Neural cell (in vitro differentiated cells): ENCODE measurements at regions not wholly inside any gene's neighbourhood (a gene's known extent, or its start where the extent isn't known, plus 50 kb on each side); places are given as distances from the start of the nearest gene placed in this dataset.

Experiments used
- CTCF ChIP-seq: fragments of 450-650 bp; IDR thresholded peaks from 2 replicates; pipeline ENCODE4 v1.5.1; 2014; ENCODE audit warnings: antibody characterized with exemption, mild to moderate bottlenecking, moderate library complexity; ENCODE audit not compliant: poor library complexity, severe bottlenecking
- EZH2 ChIP-seq: fragments of 200-600, 300-800 bp; shearing (Covaris generic), sonication (generic); IDR thresholded peaks from 2 replicates; pipeline ENCODE4 v1.6.1; 2014; ENCODE audit warnings: antibody characterized with exemption, low read length, borderline replicate concordance, mild to moderate bottlenecking; ENCODE audit not compliant: insufficient read depth, poor library complexity, severe bottlenecking
- POLR2AphosphoS5 ChIP-seq: IDR thresholded peaks from 2 replicates; pipeline ENCODE4 v1.6.1; 2012
- REST ChIP-seq: IDR thresholded peaks from 2 replicates; pipeline ENCODE4 v1.6.1; 2012; ENCODE audit warnings: borderline replicate concordance

GRCh38 chr13:109416001-109416400, 370.4 kb downstream of the IRS2 start:
- TF ChIP-seq CTCF = no peak
- TF ChIP-seq EZH2 = no peak
- TF ChIP-seq POLR2AphosphoS5 = no peak
- no peak for TF ChIP-seq REST
